K562 (cell line): ENCODE measurements at regions not wholly inside any gene's neighbourhood (a gene's known extent, or its start where the extent isn't known, plus 50 kb on each side); places are given as distances from the start of the nearest gene placed in this dataset.

ENCODE experiments used
- ATAC-seq: fragments of 200-7000 bp; cut with Tn5 transposase; 3 replicates; pipeline ENCODE4 v1.9.1; 2020; ENCODE audit warnings: moderate library complexity
- BruUV-seq: library from RNA; stranded (reverse); fragments of 400-500 nt; replicated peaks from 2 replicates; lab custom pipeline; 2021; lab: Mats Ljungman, UMichigan
- CTCF ChIA-PET: fragments of 300-600 bp; formaldehyde crosslinking; extraction: SDS; loops from one replicate; lab custom pipeline; 2021; ENCODE audit warnings: low intra/inter-chr PET ratio; lab: Yijun Ruan, JAX
- POLR2A ChIA-PET: fragments of 300-600, 350-650 bp; sonication (Branson Sonifier 250); formaldehyde crosslinking; extraction: SDS; loops from one replicate; lab custom pipeline; 2021; ENCODE audit warnings: antibody characterized with exemption, inconsistent platforms; lab: Yijun Ruan, JAX
- DNase-seq, 4 experiments: peaks; one replicate each; pipeline versions ENCODE4 v3.0.0 to v3.0.0-alpha.2; 2011 to 2018; ENCODE audit warnings: low spot score in 3 of 4, mixed read lengths in 3 of 4; ENCODE audit errors: extremely low read depth in 1 of 4
- FAIRE-seq: peaks from 2 replicates; lab custom pipeline; 2011; peaks lifted over from hg19 to GRCh38; lab: Jason Lieb, UNC
- H2AFZ ChIP-seq: 2 replicates; pipeline ENCODE4 v1.6.0; 2011; ENCODE audit warnings: low read depth, low read length, control low read depth, inconsistent platforms
- H3K27ac ChIP-seq: fragments of 200-600 bp; 3 replicates; pipeline ENCODE4 v1.8.0; 2011; ENCODE audit warnings: low read depth, mild to moderate bottlenecking, control low read depth, inconsistent platforms, low read length, moderate library complexity, mixed read lengths; ENCODE audit errors: extremely low read depth
- H3K27me3 ChIP-seq, 2 experiments: fragments of 300-600 bp in 1 of 2; 2 replicates in 1 of 2; 3 replicates in 1 of 2; pipeline versions ENCODE4 v1.6.0 to v1.8.0; 2011; ENCODE audit warnings: inconsistent platforms in 2 of 2, low read length in 2 of 2, mild to moderate bottlenecking in 1 of 2, mixed read lengths in 1 of 2, moderate library complexity in 1 of 2; ENCODE audit not compliant: control insufficient read depth in 2 of 2, insufficient read depth in 2 of 2
- H3K36me3 ChIP-seq: fragments of 300-600 bp; 3 replicates; pipeline ENCODE4 v1.8.0; 2011; ENCODE audit warnings: mild to moderate bottlenecking, low read length, inconsistent platforms; ENCODE audit not compliant: control insufficient read depth, insufficient read depth
- H3K4me1 ChIP-seq, 2 experiments: fragments of 200-600 bp in 1 of 2; replicated peaks in 1 of 2; 2 replicates in 1 of 2; 3 replicates in 1 of 2; pipeline versions ENCODE4 v1.5.1 to v1.8.0; 2011; ENCODE audit warnings: inconsistent platforms in 2 of 2, low read length in 2 of 2, mild to moderate bottlenecking in 1 of 2, mixed read lengths in 1 of 2, moderate library complexity in 1 of 2; ENCODE audit not compliant: control insufficient read depth in 2 of 2, insufficient read depth in 2 of 2
- H3K4me2 ChIP-seq: 2 replicates; pipeline ENCODE4 v1.6.1; 2011; ENCODE audit warnings: low read length, control low read depth, inconsistent platforms, mixed read lengths; ENCODE audit not compliant: insufficient read depth
- H3K4me3 ChIP-seq: fragments of 200-600 bp; sonication (generic), shearing (Covaris generic); 2 replicates; pipeline ENCODE4 v1.5.1; 2016; ENCODE audit warnings: control low read depth, inconsistent platforms
- H3K79me2 ChIP-seq: fragments of 200-600 bp; 3 replicates; pipeline ENCODE4 v1.8.0; 2011; ENCODE audit warnings: low read length, inconsistent platforms; ENCODE audit not compliant: control insufficient read depth, insufficient read depth
- H3K9ac ChIP-seq, 2 experiments: 2 replicates each; pipeline versions ENCODE4 v1.6.0 to v1.6.1; 2011; ENCODE audit warnings: low read depth in 2 of 2, low read length in 2 of 2, control low read depth in 1 of 2, inconsistent platforms in 1 of 2, mild to moderate bottlenecking in 1 of 2, mixed read lengths in 1 of 2; ENCODE audit not compliant: insufficient read depth in 1 of 2
- H3K9me1 ChIP-seq: one replicate; pipeline ENCODE4 v1.6.0; 2011; ENCODE audit warnings: inconsistent platforms, mild to moderate bottlenecking, low read length, moderate library complexity; ENCODE audit not compliant: control insufficient read depth, insufficient read depth
- H3K9me3 ChIP-seq: replicated peaks from 2 replicates; pipeline ENCODE4 v1.5.1; 2011; ENCODE audit warnings: low read depth, low read length, inconsistent platforms; ENCODE audit not compliant: control insufficient read depth, insufficient read depth
- H4K20me1 ChIP-seq: replicated peaks from 2 replicates; pipeline ENCODE4 v1.6.1; 2011; ENCODE audit warnings: low read length, inconsistent platforms, mixed read lengths; ENCODE audit not compliant: control insufficient read depth, insufficient read depth
- CBX5 ChIP-seq: IDR thresholded peaks from 2 replicates; pipeline ENCODE4 v1.6.1; 2014; ENCODE audit warnings: low read depth, borderline replicate concordance
- HDAC3 ChIP-seq: fragments of 450-650 bp; IDR thresholded peaks from 2 replicates; pipeline ENCODE4 v1.6.1; 2018; ENCODE audit warnings: borderline replicate concordance, mild to moderate bottlenecking, moderate library complexity; ENCODE audit not compliant: partially characterized antibody
- NEUROD1 ChIP-seq: fragments of 150-350 bp; IDR thresholded peaks from 2 replicates; pipeline ENCODE4 v1.6.1; 2014; ENCODE audit warnings: borderline replicate concordance, low read length, low read depth; ENCODE audit not compliant: partially characterized antibody
- NFRKB ChIP-seq: fragments of 450-650 bp; IDR thresholded peaks from 2 replicates; pipeline ENCODE4 v1.6.1; 2016; ENCODE audit warnings: low read depth
- TSC22D4 ChIP-seq: fragments of 450-650 bp; IDR thresholded peaks from 2 replicates; pipeline ENCODE4 v1.6.1; 2016; ENCODE audit warnings: missing genetic modification characterization, missing biosample characterization, control low read depth
- YBX1 ChIP-seq: fragments of 450-650 bp; IDR thresholded peaks from 2 replicates; pipeline ENCODE4 v1.7.1; 2016; ENCODE audit warnings: mild to moderate bottlenecking
- WGBS: fragments of 100-300 bp; shearing (Covaris generic); methylation state at CpG from one replicate; pipeline ENCODE4 v1.1.6; 2016; ENCODE audit warnings: low coverage, mixed read lengths; ENCODE audit not compliant: insufficient coverage; ENCODE audit errors: missing lambda C conversion rate; 5-methylcytosine and 5-hydroxymethylcytosine counted together
- in situ Hi-C: fragments of 300-500 bp; cut with MboI; formaldehyde crosslinking; loops from 4 replicates; pipeline ENCODE4 v1.15.0; 2018; ENCODE audit warnings: inconsistent platforms, mixed read lengths
- intact Hi-C: fragments of 100-400 bp; cut with micrococcal nuclease; formaldehyde crosslinking; loops from 2 replicates; pipeline ENCODE4 v1.14.2; 2022
- TF ChIP-seq, protein P1 (sequence below): fragments of 450-650 bp; IDR thresholded peaks from 2 replicates; pipeline ENCODE4 v1.6.1; 2016; ENCODE audit warnings: low read depth
- TF ChIP-seq, protein P2 (sequence below): sonication (generic); IDR thresholded peaks from 2 replicates; pipeline ENCODE4 v1.6.1; 2016
- TF ChIP-seq, protein P3 (sequence below): fragments of 200-800 bp; sonication (Bioruptor generic); IDR thresholded peaks from 2 replicates; pipeline ENCODE4 v1.6.1; 2017; ENCODE audit warnings: missing genetic modification characterization, missing compliant biosample characterization

DNA sequence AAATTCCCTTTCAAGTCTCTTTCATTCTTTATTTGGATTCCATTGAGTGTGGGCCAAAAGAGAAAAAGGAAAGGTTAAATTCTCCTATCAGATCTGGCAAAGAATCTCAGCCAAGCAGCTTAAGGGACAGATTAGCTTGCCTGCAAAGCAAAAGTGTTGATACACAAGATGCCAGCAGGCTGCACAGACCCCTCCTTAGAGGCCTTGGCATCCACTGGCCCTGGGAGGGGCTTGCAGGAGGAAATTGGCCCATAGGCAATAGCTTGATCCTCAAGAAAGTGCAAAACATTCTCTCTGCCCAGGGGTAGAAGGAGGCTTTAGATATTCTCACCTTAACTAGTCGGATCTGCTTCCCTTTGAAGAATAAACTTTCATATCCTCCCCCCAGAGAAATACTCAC, 300.4 kb upstream of the CPEB2 start:
- in situ Hi-C loops: no loop called here
- H3K27ac ChIP-seq: no peak overlapping the region
- H3K9me3 ChIP-seq: no peaks in the 10 kb centered on the region
- no peak overlapping the region for H3K4me3 ChIP-seq
- no peak overlapping the region for H3K9ac ChIP-seq
- H3K9me1 ChIP-seq: no peaks in the 10 kb centered on the region
- DNase-seq: no peak
- no TSS peak for BruUV-seq
- FAIRE-seq: no peak
- intact Hi-C loops: no loop called here
- H2AFZ ChIP-seq: no peak overlapping the region
- POLR2A ChIA-PET: no interaction called here
- CTCF ChIA-PET: no interaction called here
- H3K4me2 ChIP-seq: no peak overlapping the region
- no peaks in the 10 kb centered on the region for H3K27me3 ChIP-seq
- no peaks in the 10 kb centered on the region for H3K4me1 ChIP-seq
- H3K79me2 ChIP-seq: no peaks in the 10 kb centered on the region
- no peaks in the 10 kb centered on the region for H4K20me1 ChIP-seq
- no peak for ATAC-seq
- WGBS: 0% methylated on average over 1 of the region's 1 CpG
- H3K36me3 ChIP-seq: no peaks in the 10 kb centered on the region
- no peak for TF ChIP-seq YBX1
- TF ChIP-seq CBX5: no peak
- no peak for TF ChIP-seq NFRKB
- TF ChIP-seq, protein P1, sequence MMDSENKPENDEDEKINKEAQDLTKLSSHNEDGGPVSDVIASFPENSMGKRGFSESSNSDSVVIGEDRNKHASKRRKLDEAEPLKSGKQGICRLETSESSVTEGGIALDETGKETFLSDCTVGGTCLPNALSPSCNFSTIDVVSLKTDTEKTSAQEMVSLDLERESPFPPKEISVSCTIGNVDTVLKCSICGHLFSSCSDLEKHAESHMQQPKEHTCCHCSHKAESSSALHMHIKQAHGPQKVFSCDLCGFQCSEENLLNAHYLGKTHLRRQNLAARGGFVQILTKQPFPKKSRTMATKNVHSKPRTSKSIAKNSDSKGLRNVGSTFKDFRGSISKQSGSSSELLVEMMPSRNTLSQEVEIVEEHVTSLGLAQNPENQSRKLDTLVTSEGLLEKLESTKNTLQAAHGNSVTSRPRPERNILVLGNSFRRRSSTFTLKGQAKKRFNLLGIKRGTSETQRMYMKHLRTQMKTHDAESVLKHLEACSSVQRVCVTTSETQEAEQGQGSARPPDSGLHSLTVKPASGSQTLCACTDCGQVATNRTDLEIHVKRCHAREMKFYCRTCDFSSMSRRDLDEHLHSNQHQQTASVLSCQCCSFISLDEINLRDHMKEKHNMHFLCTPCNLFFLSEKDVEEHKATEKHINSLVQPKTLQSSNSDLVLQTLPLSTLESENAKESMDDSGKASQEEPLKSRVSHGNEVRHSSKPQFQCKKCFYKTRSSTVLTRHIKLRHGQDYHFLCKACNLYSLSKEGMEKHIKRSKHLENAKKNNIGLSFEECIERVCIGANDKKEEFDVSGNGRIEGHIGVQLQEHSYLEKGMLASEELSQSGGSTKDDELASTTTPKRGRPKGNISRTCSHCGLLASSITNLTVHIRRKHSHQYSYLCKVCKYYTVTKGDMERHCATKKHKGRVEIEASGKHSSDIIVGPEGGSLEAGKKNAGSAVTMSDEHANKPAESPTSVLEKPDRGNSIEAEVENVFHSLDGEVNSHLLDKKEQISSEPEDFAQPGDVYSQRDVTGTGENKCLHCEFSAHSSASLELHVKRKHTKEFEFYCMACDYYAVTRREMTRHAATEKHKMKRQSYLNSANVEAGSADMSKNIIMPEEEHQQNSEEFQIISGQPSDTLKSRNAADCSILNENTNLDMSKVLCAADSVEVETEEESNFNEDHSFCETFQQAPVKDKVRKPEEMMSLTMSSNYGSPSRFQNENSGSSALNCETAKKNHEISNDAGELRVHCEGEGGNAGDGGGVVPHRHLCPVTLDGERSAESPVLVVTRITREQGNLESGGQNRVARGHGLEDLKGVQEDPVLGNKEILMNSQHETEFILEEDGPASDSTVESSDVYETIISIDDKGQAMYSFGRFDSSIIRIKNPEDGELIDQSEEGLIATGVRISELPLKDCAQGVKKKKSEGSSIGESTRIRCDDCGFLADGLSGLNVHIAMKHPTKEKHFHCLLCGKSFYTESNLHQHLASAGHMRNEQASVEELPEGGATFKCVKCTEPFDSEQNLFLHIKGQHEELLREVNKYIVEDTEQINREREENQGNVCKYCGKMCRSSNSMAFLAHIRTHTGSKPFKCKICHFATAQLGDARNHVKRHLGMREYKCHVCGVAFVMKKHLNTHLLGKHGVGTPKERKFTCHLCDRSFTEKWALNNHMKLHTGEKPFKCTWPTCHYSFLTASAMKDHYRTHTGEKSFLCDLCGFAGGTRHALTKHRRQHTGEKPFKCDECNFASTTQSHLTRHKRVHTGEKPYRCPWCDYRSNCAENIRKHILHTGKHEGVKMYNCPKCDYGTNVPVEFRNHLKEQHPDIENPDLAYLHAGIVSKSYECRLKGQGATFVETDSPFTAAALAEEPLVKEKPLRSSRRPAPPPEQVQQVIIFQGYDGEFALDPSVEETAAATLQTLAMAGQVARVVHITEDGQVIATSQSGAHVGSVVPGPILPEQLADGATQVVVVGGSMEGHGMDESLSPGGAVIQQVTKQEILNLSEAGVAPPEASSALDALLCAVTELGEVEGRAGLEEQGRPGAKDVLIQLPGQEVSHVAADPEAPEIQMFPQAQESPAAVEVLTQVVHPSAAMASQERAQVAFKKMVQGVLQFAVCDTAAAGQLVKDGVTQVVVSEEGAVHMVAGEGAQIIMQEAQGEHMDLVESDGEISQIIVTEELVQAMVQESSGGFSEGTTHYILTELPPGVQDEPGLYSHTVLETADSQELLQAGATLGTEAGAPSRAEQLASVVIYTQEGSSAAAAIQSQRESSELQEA: no peak
- TF ChIP-seq HDAC3: no peak
- TF ChIP-seq, protein P2, sequence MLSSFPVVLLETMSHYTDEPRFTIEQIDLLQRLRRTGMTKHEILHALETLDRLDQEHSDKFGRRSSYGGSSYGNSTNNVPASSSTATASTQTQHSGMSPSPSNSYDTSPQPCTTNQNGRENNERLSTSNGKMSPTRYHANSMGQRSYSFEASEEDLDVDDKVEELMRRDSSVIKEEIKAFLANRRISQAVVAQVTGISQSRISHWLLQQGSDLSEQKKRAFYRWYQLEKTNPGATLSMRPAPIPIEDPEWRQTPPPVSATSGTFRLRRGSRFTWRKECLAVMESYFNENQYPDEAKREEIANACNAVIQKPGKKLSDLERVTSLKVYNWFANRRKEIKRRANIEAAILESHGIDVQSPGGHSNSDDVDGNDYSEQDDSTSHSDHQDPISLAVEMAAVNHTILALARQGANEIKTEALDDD: no peak
- TF ChIP-seq TSC22D4 (tag): no peak
- TF ChIP-seq NEUROD1: no peak
- TF ChIP-seq, protein P3, sequence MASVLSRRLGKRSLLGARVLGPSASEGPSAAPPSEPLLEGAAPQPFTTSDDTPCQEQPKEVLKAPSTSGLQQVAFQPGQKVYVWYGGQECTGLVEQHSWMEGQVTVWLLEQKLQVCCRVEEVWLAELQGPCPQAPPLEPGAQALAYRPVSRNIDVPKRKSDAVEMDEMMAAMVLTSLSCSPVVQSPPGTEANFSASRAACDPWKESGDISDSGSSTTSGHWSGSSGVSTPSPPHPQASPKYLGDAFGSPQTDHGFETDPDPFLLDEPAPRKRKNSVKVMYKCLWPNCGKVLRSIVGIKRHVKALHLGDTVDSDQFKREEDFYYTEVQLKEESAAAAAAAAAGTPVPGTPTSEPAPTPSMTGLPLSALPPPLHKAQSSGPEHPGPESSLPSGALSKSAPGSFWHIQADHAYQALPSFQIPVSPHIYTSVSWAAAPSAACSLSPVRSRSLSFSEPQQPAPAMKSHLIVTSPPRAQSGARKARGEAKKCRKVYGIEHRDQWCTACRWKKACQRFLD: no peak
